ENCODE measurements at regions not wholly inside any gene's neighbourhood (a gene's known extent, or its start where the extent isn't known, plus 50 kb on each side); places are given as distances from the start of the nearest gene placed in this dataset.

- Mint-ChIP-seq H3K4me3 (ENCODE audit: unreplicated experiment) (no peak overlapping the region), H3K9me3 (ENCODE audit: unreplicated experiment) (peaks cover 14% of the 10 kb centered on the region), H3K36me3 (ENCODE audit: insufficient read depth, unreplicated experiment) (no peaks in the 10 kb centered on the region), H3K27ac (ENCODE audit: unreplicated experiment) (no peak overlapping the region), H3K4me1 (ENCODE audit: low read depth, unreplicated experiment) (no peaks in the 10 kb centered on the region), H3K27me3 (ENCODE audit: insufficient read depth, unreplicated experiment) (no peaks in the 10 kb centered on the region)
- no peaks in the 10 kb centered on the region for H3K36me3 ChIP-seq (ENCODE audit: control insufficient read depth, insufficient read depth, low read length)
- no peak overlapping the region for H3K4me3 ChIP-seq (ENCODE audit: low read depth, low read length)
- H3K27me3 ChIP-seq (replicated peaks; ENCODE audit: control insufficient read depth, insufficient read depth, low read length): no peaks in the 10 kb centered on the region
- intact Hi-C loops (cut with micrococcal nuclease; ENCODE audit: unreplicated experiment): no loop called here
- H3K9me3 ChIP-seq: no peaks in the 10 kb centered on the region; the same call in 1 of the 2 replicates
- POLR2A ChIA-PET: no interaction called here
- CTCF ChIA-PET: no interaction called here
- no peak for DNase-seq
- no peaks in the 10 kb centered on the region for H3K4me1 ChIP-seq
- no TSS peak for BruUV-seq (replicated peaks)
- TF ChIP-seq CTCF (IDR thresholded peaks at IDR 0.05; ENCODE audit: insufficient read depth in 1 of 2, low read depth in 1 of 2, low read length in 1 of 2, severe bottlenecking in 1 of 2, unreplicated experiment in 1 of 2): no peak
These were observed 688.8 kb downstream of the MTRR start for GRCh38 chr5:8557728-8558127.

- CTCF ChIA-PET: no interaction called here
- no peaks in the 10 kb centered on the region for H3K36me3 Mint-ChIP-seq (ENCODE audit: insufficient read depth, unreplicated experiment)
- Histone ChIP-seq H3K9me3 (no peaks in the 10 kb centered on the region), H3K27me3 (replicated peaks; ENCODE audit: control insufficient read depth, insufficient read depth, low read length) (no peaks in the 10 kb centered on the region), H3K36me3 (ENCODE audit: control insufficient read depth, insufficient read depth, low read length) (no peaks in the 10 kb centered on the region), H3K4me1 (no peaks in the 10 kb centered on the region), H3K4me3 (ENCODE audit: low read depth, low read length) (no peak overlapping the region)
- POLR2A ChIA-PET: no interaction called here
- no TSS peak for BruUV-seq (replicated peaks)
- DNase-seq: no peak
- no peak overlapping the region for H3K27ac Mint-ChIP-seq (ENCODE audit: unreplicated experiment)
- no peak for TF ChIP-seq CTCF (IDR thresholded peaks at IDR 0.05; ENCODE audit: insufficient read depth in 1 of 2, low read depth in 1 of 2, low read length in 1 of 2, severe bottlenecking in 1 of 2, unreplicated experiment in 1 of 2)
- peaks cover 6% of the 10 kb centered on the region for H3K9me3 Mint-ChIP-seq (ENCODE audit: unreplicated experiment)
- no peaks in the 10 kb centered on the region for H3K4me1 Mint-ChIP-seq (ENCODE audit: low read depth, unreplicated experiment)
- no peak overlapping the region for H3K4me3 Mint-ChIP-seq (ENCODE audit: unreplicated experiment)
- H3K27me3 Mint-ChIP-seq (ENCODE audit: insufficient read depth, unreplicated experiment): peaks cover 3% of the 10 kb centered on the region
- intact Hi-C loops (cut with micrococcal nuclease; ENCODE audit: unreplicated experiment): no loop called here
These were observed 691.8 kb downstream of the MTRR start for GRCh38 chr5:8560776-8561175.

- no peaks in the 10 kb centered on the region for H3K9me3 ChIP-seq
- no peak for DNase-seq
- ChIA-PET POLR2A (no interaction called here), CTCF (no interaction called here)
- peaks cover under 1% of the 10 kb centered on the region for H3K9me3 Mint-ChIP-seq (ENCODE audit: unreplicated experiment)
- no peaks in the 10 kb centered on the region for H3K4me1 Mint-ChIP-seq (ENCODE audit: low read depth, unreplicated experiment)
- peaks cover 3% of the 10 kb centered on the region for H3K27me3 Mint-ChIP-seq (ENCODE audit: insufficient read depth, unreplicated experiment)
- H3K27me3 ChIP-seq (replicated peaks; ENCODE audit: control insufficient read depth, insufficient read depth, low read length): no peaks in the 10 kb centered on the region
- no peaks in the 10 kb centered on the region for H3K4me1 ChIP-seq
- intact Hi-C loops (cut with micrococcal nuclease; ENCODE audit: unreplicated experiment): no loop called here
- no peak overlapping the region for H3K4me3 Mint-ChIP-seq (ENCODE audit: unreplicated experiment)
- no peaks in the 10 kb centered on the region for H3K36me3 Mint-ChIP-seq (ENCODE audit: insufficient read depth, unreplicated experiment)
- no peaks in the 10 kb centered on the region for H3K36me3 ChIP-seq (ENCODE audit: control insufficient read depth, insufficient read depth, low read length)
- H3K4me3 ChIP-seq (ENCODE audit: low read depth, low read length): no peak overlapping the region
- no peak overlapping the region for H3K27ac Mint-ChIP-seq (ENCODE audit: unreplicated experiment)
- no TSS peak for BruUV-seq (replicated peaks)
- no peak for TF ChIP-seq CTCF (IDR thresholded peaks at IDR 0.05; ENCODE audit: insufficient read depth in 1 of 2, low read depth in 1 of 2, low read length in 1 of 2, severe bottlenecking in 1 of 2, unreplicated experiment in 1 of 2)
These were observed 692.4 kb downstream of the MTRR start for GRCh38 chr5:8561224-8561840.

Data from Caco-2 (cell line).